ENCODE measurements at regions not wholly inside any gene's neighbourhood (a gene's known extent, or its start where the extent isn't known, plus 50 kb on each side); places are given as distances from the start of the nearest gene placed in this dataset.

DNA sequence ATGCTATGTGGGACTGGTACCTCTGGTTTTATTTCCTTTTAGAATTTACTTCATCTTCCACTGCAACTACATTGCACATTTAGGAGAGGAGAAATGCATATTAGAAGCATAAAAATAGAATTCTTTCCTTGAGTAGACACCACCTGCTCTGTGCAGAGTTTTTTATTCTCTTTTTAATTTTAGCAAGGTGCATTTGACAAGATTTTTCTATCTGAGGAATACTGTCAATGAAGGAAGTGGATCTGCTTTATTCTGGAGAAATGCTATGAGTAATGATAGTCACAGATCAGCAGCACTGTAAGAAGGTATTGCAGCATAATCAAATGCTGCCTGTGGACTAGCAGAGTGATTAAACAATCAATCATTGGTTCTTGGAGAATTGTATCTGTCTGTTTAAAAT lies 1038.3 kb downstream of the RAPGEF2 start:
- Histone ChIP-seq H3K4me3 (no peak overlapping the region), H3K4me1 (ENCODE audit: insufficient read depth) (no peaks in the 10 kb centered on the region), H3K9me3 (no peaks in the 10 kb centered on the region), H3K27ac (no peak overlapping the region), H3K27me3 (no peaks in the 10 kb centered on the region), H3K36me3 (no peaks in the 10 kb centered on the region)
- no peak for TF ChIP-seq EP300 (IDR thresholded peaks at IDR 0.05)
- TF ChIP-seq POLR2A (IDR thresholded peaks at IDR 0.05): no peak
- TF ChIP-seq, protein P1, sequence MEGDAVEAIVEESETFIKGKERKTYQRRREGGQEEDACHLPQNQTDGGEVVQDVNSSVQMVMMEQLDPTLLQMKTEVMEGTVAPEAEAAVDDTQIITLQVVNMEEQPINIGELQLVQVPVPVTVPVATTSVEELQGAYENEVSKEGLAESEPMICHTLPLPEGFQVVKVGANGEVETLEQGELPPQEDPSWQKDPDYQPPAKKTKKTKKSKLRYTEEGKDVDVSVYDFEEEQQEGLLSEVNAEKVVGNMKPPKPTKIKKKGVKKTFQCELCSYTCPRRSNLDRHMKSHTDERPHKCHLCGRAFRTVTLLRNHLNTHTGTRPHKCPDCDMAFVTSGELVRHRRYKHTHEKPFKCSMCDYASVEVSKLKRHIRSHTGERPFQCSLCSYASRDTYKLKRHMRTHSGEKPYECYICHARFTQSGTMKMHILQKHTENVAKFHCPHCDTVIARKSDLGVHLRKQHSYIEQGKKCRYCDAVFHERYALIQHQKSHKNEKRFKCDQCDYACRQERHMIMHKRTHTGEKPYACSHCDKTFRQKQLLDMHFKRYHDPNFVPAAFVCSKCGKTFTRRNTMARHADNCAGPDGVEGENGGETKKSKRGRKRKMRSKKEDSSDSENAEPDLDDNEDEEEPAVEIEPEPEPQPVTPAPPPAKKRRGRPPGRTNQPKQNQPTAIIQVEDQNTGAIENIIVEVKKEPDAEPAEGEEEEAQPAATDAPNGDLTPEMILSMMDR (IDR thresholded peaks at IDR 0.05): no peak
- DNase-seq: no peak
- intact Hi-C loops (cut with DNase I): no loop called here

DNA sequence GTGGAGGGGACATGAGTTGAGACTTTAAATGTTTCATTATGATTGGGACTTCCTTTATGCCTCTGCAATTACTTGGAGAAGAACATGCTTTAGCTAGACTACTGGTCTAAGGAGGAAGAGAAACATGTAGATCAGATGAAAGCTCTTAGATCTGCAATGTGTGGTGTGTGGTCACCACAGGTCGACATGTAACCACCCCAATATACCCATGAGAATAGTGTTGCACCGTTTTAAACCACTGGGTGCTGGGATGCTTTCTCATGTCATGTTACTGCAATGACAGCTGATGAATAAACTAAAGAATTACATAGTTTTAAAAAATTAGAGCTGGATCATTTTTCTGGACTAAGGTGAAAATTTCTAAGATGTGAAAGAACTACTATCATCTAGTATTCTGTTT lies 1039.7 kb downstream of the RAPGEF2 start:
- Histone ChIP-seq H3K27me3 (no peaks in the 10 kb centered on the region), H3K27ac (no peak overlapping the region), H3K36me3 (no peaks in the 10 kb centered on the region), H3K4me3 (no peak overlapping the region), H3K4me1 (ENCODE audit: insufficient read depth) (no peaks in the 10 kb centered on the region), H3K9me3 (no peaks in the 10 kb centered on the region)
- DNase-seq: no peak
- TF ChIP-seq EP300 (IDR thresholded peaks at IDR 0.05) (no peak), POLR2A (IDR thresholded peaks at IDR 0.05) (no peak)
- TF ChIP-seq, protein P1 (IDR thresholded peaks at IDR 0.05): no peak
- 63 to 71% (median 66%) methylated on average over 2 of the region's 2 CpGs for WGBS, 3 donors
- intact Hi-C loops (cut with DNase I): no loop called here

DNA sequence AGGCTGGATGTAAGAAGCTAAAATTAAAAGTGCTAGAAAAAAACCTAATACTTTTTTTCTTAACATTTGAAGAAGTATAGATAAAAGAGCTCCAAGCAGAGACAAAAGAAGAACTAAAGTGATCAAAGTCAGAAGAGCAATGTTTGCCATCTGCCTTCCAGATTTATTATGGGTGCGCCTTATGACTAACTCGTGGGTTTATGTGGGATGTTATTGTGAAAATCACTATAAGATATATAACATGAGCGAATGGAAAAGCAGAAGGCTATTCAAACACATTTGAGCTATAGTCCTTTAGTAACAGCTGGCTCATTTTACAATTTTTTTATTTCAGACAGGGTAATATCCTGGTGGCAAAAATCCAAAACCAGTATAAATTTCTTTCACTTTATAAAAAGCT lies 1040.7 kb downstream of the RAPGEF2 start:
- Histone ChIP-seq H3K27me3 (no peaks in the 10 kb centered on the region), H3K27ac (no peak overlapping the region), H3K36me3 (no peaks in the 10 kb centered on the region), H3K4me1 (ENCODE audit: insufficient read depth) (no peaks in the 10 kb centered on the region), H3K9me3 (no peaks in the 10 kb centered on the region), H3K4me3 (no peak overlapping the region)
- DNase-seq: no peak
- no peak for TF ChIP-seq EP300 (IDR thresholded peaks at IDR 0.05)
- TF ChIP-seq, protein P1 (IDR thresholded peaks at IDR 0.05): no peak
- intact Hi-C loops (cut with DNase I): no loop called here
- WGBS, 3 donors: 7 to 18% (median 14%) methylated on average over 3 of the region's 3 CpGs

DNA sequence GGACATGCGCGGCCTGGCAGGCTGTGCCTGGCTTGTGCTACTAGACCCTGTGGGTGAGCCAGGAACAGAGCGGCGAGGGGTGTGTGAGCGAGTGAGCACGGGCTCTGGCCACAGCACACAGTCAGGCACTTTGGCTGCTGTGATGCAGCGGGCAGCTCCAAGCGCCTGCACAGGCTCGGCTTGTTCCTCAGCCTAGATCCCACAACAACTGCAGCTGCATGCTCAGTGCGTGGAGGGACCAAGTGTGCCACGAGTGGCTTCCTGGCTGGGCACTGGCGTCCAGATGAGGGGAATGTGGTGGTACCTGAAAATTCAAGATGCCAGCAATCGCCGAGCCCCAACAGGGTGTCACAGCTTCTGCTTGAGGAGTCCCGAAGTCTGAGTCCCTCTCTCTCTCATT lies 1056.6 kb downstream of the RAPGEF2 start:
- no peaks in the 10 kb centered on the region for H3K4me1 ChIP-seq (ENCODE audit: insufficient read depth)
- no peak overlapping the region for H3K4me3 ChIP-seq
- WGBS, 3 donors: 88 to 91% (median 91%) methylated on average over 12 to 15 of the region's 15 CpGs
- H3K27ac ChIP-seq: no peak overlapping the region
- no peak for DNase-seq
- H3K27me3 ChIP-seq: no peaks in the 10 kb centered on the region
- intact Hi-C loops (cut with DNase I): no loop called here
- no peaks in the 10 kb centered on the region for H3K9me3 ChIP-seq
- no peaks in the 10 kb centered on the region for H3K36me3 ChIP-seq
- TF ChIP-seq, protein P1 (IDR thresholded peaks at IDR 0.05): no peak
- TF ChIP-seq POLR2A (IDR thresholded peaks at IDR 0.05) (no peak), EP300 (IDR thresholded peaks at IDR 0.05) (no peak)

DNA sequence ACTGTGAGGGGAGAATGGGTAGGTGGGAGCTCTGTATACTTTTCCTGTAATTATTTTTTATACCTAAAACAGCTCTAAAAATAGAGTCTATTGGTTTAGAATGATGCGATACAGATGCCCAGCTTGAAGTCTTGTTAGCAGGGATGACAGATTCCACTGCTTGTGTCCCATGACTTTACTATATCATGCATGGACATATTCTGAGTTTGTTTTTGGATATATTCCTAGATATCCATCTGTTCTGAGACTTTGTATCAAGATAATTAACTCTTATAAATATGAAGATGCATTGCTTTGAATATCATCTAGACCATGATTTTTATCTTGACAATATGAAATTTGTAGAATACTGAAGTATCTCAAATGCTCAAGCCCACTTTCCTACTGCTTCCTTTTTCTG lies 1058.1 kb downstream of the RAPGEF2 start:
- H3K36me3 ChIP-seq: no peaks in the 10 kb centered on the region
- no peaks in the 10 kb centered on the region for H3K27me3 ChIP-seq
- WGBS, 3 donors: 90 to 93% (median 91%) methylated on average over 1 of the region's 1 CpG
- H3K4me1 ChIP-seq (ENCODE audit: insufficient read depth): no peaks in the 10 kb centered on the region
- intact Hi-C loops (cut with DNase I): no loop called here
- H3K4me3 ChIP-seq: no peak overlapping the region
- H3K9me3 ChIP-seq: no peaks in the 10 kb centered on the region
- TF ChIP-seq POLR2A (IDR thresholded peaks at IDR 0.05): no peak
- no peak for TF ChIP-seq EP300 (IDR thresholded peaks at IDR 0.05)
- TF ChIP-seq, protein P1 (IDR thresholded peaks at IDR 0.05): no peak
- H3K27ac ChIP-seq: no peak overlapping the region
- no peak for DNase-seq

Data from ovary (tissue), 7 donors.